HT1080 (cell line): ENCODE measurements at regions not wholly inside any gene's neighbourhood (a gene's known extent, or its start where the extent isn't known, plus 50 kb on each side); places are given as distances from the start of the nearest gene placed in this dataset.
"Not testable (repeated sequence)": the region's sequence is repeated elsewhere in the genome, so short reads cannot be mapped to it uniquely, and the experiment has no call there.

Source experiments
- DNase-seq: peaks from one replicate; pipeline ENCODE4 v3.0.0-alpha.2; 2015; ENCODE audit warnings: low read depth

DNA sequence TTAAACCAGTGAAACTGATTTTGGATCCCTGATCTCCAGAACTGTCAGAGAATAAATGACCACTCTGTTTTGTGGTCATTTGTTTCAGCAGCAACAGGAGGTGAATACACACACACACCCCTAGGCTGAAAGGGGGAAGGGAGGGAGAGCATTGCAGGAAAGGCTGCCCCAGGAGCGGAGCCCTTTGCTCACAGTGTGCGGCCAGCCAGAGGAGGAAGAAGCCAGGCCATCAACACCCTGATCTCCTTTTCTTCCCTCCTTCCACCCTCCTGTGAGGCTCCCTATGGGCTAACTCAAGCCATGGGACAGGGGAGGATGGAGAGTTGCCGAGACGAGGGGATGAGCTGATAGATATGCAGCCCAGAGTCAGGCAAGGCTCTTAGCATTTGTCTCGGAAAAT, 211.9 kb downstream of the TBX5 start:
- no peak for DNase-seq

DNA sequence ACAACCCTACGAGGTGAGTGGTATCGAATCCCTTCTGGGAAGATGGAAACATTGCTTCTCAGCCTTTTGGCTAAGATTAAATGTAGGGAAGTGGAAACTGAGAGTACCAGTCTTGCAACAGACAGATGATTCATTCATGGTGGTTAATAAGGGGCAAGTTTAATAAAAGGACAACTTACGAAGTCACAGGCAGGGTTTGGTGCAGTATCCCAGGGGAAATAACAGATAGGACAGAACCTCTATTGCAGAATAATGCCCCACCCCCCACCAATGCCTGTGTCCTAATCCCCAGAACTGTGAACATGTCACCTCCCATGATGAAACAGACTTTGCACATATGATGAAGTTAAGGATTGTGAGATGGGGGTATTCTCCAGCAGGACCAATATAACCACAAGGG, 212.5 kb downstream of the TBX5 start:
- DNase-seq = no peak

GRCh38 chr12:114192549-114192948, 213.4 kb downstream of the TBX5 start:
- no peak for DNase-seq

- no peak for DNase-seq
Measured at GRCh38 chr12:114192013-114192412, 213.9 kb downstream of the TBX5 start.

DNA sequence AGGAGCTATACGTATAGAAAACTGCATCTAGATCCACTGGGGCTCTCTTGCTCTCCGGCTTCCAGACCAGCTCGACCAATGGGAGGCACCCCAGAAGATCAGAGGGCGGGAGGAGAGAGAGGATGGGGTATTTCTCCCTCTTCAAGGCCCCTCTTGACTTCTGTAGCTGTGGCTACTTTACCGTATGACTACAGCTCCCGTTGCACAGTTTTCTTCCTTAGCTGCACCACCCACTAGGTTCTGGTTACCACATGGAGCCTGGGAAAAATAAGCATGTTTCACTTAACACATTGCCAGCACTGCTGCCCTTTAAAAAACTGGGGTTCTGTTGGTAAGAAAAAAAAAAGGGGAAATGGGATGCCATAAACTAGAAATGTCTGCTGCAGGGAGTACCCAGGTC, 214.4 kb downstream of the TBX5 start:
- DNase-seq = no peak

GRCh38 chr12:114190971-114191370, 215.0 kb downstream of the TBX5 start:
- no peak for DNase-seq

DNA sequence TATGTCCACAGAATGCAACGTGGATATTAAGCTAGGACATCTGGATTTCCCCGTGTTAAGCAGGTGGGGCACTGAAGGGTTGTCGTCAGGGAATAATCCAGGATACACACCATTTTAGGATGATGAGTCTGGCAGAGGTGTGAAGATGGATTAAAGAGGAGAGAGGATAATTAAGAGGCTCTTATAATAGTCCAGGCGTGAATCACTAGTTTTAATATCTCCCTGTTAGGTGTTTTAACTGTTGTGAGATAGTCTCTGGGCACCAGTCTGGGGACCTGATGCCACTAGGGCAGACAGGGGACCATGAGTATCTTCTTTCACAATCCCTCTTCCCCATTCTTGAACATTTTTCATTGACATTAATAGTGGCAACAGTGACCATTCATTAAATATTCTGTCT, 216.7 kb downstream of the TBX5 start:
- no peak for DNase-seq

- DNase-seq = no peak
Measured at GRCh38 chr12:114186241-114187002, 219.5 kb downstream of the TBX5 start.

DNA sequence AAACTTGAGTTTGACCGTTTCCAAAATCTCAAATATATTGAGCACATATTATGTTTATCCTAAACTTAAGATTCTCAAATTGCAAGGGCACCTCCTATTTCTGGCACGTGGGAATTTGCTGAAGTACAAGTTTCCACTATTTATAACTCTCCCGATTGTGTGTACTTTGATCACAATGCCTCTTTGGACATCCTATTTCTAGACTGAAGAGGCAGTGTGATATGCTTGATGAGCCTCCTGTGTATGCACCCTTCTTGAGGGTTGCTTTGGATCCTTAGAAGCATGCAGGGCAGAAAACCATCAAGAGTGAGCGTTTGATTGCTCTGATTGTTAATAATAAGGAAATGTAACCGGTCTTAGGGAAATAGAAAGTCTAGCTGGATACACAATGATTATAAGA, 218.9 kb upstream of the RBM19 start:
- DNase-seq = no peak

DNA sequence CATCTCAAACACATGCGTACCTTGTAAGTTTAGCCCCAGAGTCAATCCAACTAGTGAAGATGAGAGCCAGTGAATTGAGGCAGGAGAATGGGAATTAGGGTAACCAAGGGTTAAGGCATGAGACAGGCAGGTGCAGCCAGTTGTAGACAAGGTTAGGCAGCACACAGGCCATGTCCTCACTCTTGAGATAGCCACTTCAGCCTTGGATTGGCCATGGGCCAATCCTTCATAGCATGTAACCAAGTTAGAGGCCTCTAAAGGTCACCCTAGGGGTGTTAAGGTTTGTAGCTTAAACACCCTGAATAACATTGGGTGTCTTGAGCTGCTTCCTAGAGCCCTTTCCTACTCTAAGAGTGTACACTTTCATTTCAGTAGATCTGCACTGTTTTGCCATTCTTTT, 208.2 kb upstream of the RBM19 start:
- DNase-seq = no peak

DNA sequence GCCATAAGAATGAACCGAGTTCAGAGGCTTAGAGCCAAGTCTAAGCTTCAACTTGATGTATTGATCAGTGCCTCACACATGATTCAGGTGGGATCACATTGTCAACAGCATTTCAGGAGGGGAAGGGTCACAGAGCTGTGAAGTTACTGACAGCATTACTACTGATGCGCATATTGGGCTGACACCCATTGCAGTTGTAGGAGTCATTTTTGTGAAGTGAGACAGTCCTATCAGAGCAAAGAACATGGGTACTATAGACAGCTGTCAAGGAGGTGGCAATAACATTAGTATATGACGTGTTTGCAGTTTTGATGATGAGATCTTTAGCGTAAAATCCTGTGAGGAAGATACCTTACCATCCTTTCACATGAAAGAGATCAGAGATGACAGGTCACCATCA, 206.0 kb upstream of the RBM19 start:
- no peak for DNase-seq

GRCh38 chr12:114168061-114168460, 201.9 kb upstream of the RBM19 start:
- peak; percentile 34 for DNase-seq

DNA sequence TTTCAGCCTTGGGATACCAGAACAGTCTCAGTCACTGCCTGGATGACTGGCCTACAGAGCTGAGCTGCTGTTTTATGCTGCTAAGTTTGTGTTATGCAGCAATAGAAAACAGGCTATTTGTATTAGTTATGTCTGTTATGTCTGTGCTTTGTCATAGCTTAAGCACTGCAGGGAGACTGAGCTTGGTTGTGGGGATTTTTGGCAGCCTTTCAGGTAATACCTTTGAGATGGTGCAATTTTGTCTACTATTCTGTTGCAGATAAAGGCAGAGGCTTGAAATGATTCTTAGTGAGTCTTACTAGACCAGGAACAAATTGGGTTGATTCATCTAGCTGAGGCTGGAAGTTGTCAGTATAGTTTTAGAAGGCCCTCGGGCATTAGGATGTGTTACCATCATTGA, 201.3 kb upstream of the RBM19 start:
- no peak for DNase-seq

DNA sequence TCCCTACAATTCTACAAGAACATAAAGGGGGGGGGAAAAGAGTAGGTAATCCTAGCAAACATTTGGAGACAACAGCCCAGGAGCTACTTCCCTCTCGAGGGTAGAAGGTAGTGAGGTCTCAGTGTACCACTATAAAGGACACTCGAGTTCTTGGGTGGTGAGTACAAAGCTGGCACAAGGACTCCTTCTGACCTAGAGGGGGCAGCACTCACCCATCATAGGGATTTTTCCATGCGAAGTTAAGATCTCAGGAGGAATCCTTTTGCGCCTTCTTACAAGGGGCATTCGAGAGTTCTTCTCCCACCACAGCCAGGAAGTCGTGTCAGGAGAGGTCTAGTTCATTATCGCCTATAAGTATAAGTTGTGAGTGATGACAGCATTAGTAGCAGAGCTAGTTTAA, 200.2 kb upstream of the RBM19 start:
- DNase-seq = peak; percentile 31

DNA sequence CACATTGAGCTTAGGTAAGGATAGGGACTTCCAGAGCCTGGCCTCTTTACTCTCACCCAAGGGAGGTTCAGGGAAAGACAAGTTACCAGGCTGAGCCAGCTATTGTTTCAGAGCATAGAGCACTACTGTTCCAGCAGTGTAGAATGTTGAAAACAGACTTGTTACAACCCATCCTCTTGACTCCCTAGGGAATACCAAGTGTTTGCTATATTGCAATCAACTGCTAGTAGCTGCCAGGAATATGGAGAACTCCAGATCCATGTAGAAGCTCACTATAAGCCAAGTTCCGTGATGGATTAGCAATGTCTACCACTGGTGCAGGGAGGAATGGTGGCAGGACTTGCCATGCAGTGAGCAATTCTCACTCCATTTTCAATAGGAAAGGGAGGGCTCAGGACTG, 199.8 kb upstream of the RBM19 start:
- DNase-seq = no peak

- no peak for DNase-seq
Measured at GRCh38 chr12:114164351-114164750, 198.2 kb upstream of the RBM19 start.

- peak; percentile 99 for DNase-seq
Measured at GRCh38 chr12:114163771-114164170, 197.6 kb upstream of the RBM19 start.

DNA sequence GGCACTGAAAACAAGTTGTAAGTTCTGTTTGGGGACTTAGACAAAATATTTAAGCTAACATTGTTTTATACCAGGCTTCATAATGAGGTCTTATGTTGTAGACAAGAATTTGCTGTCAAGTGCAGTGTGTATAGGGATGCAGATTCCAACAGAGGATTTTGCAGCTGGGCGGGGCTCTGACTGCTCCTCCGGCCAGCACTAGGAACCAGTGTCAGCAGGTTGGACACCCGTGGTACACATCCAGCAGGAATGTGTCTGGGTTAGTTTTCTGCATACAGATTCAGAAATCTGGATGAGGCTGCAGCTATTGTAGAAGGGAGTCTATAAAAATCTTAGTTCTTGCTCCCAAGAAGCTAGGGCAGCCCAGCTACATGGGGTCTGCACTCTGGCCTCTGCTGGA, 194.3 kb upstream of the RBM19 start:
- no peak for DNase-seq

GRCh38 chr12:114152890-114153289, 186.8 kb upstream of the RBM19 start:
- DNase-seq = peak; percentile 36

DNA sequence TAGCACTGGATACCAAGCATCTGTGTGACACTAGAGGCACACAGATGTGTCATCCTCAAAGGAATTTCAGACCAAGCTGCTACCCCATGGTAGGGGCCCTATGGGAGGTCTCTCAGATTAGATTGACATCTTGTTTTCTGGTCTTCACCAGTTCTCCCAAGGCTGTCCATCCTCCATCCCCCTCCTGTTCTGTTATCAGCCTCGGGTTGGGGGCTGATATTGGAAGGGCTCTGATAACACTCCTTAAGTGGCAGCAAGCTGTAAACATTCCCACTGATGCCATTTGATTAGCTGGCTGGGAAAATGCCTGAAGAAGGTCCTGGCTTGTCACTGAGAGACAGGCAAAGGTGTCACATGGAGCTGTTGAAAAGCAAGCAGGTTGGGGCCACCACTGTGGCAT, 185.9 kb upstream of the RBM19 start:
- no peak for DNase-seq

GRCh38 chr12:114150584-114150983, 184.5 kb upstream of the RBM19 start:
- not testable (repeated sequence) for DNase-seq

DNA sequence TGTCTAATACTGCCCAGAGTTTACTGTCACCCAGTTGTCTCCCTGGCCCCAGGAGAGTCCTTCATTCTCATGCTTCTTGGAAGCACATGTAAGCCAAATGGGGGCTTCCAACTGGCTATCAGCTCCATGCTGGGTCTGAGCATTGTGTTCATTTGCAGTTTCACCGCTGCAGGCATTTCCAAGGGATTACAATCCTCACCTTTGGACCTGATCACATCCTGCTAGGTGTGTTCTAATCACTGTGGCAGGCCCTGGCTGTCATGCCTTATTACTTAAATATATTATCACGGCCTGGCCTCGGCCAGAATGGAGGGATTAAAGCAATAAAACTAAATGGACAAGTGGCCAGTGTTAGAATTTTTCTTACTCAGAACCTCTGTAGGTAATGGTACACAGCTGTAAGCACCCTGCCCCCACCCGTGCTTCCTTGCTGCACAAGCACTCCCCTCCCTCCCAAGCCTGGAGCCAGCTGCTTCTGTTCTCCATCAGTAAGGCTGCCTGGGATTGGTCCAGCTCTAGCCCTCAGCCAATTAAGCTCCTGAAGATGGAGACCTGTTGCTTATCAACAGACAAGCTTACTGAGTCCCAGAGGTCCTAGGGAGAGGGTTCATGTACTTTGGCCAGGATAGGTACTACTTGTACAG, 175.9 kb upstream of the RBM19 start:
- no peak for DNase-seq

DNA sequence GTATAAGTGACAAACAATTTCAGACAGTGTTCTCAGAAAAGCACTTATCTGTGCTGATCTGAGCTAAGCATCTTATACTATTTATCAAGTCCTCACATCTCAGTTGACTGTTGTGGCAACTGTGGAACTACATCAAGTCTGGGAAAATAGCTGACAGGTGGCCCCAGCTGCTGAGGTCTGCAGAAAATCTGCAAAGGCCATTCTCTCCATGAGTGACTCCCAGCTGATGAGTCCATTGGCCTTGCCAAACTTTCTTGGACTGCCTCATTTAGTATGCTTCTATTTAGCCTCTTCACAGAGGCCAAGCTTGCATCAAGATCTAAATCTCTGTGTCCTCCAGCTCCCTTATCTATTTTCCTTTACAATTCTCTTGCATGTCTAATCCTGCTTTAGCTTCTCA, 174.5 kb upstream of the RBM19 start:
- DNase-seq = no peak
